HCT116 (cell line): ENCODE measurements at regions not wholly inside any gene's neighbourhood (a gene's known extent, or its start where the extent isn't known, plus 50 kb on each side); places are given as distances from the start of the nearest gene placed in this dataset.

Source experiments
- ATAC-seq: fragments of 200-7000 bp; cut with Tn5 transposase; 2 replicates; pipeline ENCODE4 v1.9.1; 2020; ENCODE audit warnings: mild to moderate bottlenecking, moderate library complexity
- BruUV-seq: library from RNA; stranded (reverse); fragments of 400-500 nt; replicated peaks from 2 replicates; lab custom pipeline; 2021; lab: Mats Ljungman, UMichigan
- CTCF ChIA-PET: fragments of 300-600 bp; sonication (Branson Sonifier 250); formaldehyde crosslinking; loops from one replicate; lab custom pipeline; 2021; ENCODE audit warnings: antibody characterized with exemption; lab: Charles Lee
- POLR2A ChIA-PET: fragments of 300-600, 350-600 bp; sonication (Branson Sonifier 250); formaldehyde crosslinking; loops from one replicate; lab custom pipeline; 2021; ENCODE audit warnings: antibody characterized with exemption; lab: Charles Lee
- RAD21 ChIA-PET, 2 experiments: fragments of 300-600 bp; sonication (Branson Sonifier 250); formaldehyde crosslinking; loops; one replicate each; lab custom pipeline; 2023; ENCODE audit warnings: low total read pairs in 2 of 2; ENCODE audit not compliant: uncharacterized antibody in 2 of 2, unreplicated experiment in 2 of 2, low non-redundant PET in 1 of 2; lab: Charles Lee
- DNase-seq: peaks from one replicate; pipeline ENCODE4 v3.0.0-alpha.2; 2010; ENCODE audit warnings: low read depth, low spot score
- H2AFZ ChIP-seq: fragments of 200-600 bp; shearing (Covaris generic), sonication (generic); 2 replicates; pipeline ENCODE4 v1.6.1; 2017; ENCODE audit warnings: low read depth, mixed run types, mixed read lengths, antibody characterized with exemption, low read length; ENCODE audit not compliant: poor library complexity, severe bottlenecking
- H3K27ac ChIP-seq: 2 replicates; pipeline ENCODE4 v1.5.1; 2012; ENCODE audit warnings: low read depth, low read length
- H3K27me3 ChIP-seq: fragments of 200-600 bp; sonication (generic); 2 replicates; pipeline ENCODE4 v1.6.1; 2016; ENCODE audit warnings: mixed run types, low read length, mixed read lengths; ENCODE audit not compliant: insufficient read depth
- H3K36me3 ChIP-seq, 2 experiments: fragments of 200-500 bp in 1 of 2; fragments of 200-600 bp in 1 of 2; sonication (Bioruptor generic) in 1 of 2; sonication (generic) in 1 of 2; 2 replicates each; pipeline versions ENCODE4 v1.5.1 to v1.6.1; 2014 to 2016; ENCODE audit warnings: low read length in 2 of 2, inconsistent platforms in 1 of 2, mixed read lengths in 1 of 2, mixed run types in 1 of 2; ENCODE audit not compliant: insufficient read depth in 2 of 2, control insufficient read depth in 1 of 2
- H3K4me1 ChIP-seq, 2 experiments: fragments of 200-600 bp in 1 of 2; sonication (generic) in 1 of 2; 2 replicates each; pipeline versions ENCODE4 v1.5.1 to v1.6.1; 2012 to 2017; ENCODE audit warnings: low read length in 2 of 2, inconsistent platforms in 1 of 2, mild to moderate bottlenecking in 1 of 2, mixed read lengths in 1 of 2, mixed run types in 1 of 2, moderate library complexity in 1 of 2; ENCODE audit not compliant: insufficient read depth in 2 of 2, control insufficient read depth in 1 of 2
- H3K4me2 ChIP-seq: fragments of 200-600 bp; sonication (generic); 2 replicates; pipeline ENCODE4 v1.6.1; 2017; ENCODE audit warnings: mixed run types, low read length, mixed read lengths
- H3K4me3 ChIP-seq, 2 experiments: fragments of 200-600 bp in 1 of 2; sonication (generic) in 1 of 2; replicated peaks in 1 of 2; 2 replicates each; pipeline ENCODE4 v1.5.1; 2011 to 2016; ENCODE audit warnings: low read length in 2 of 2, control low read depth in 1 of 2, low read depth in 1 of 2, mild to moderate bottlenecking in 1 of 2, mixed read lengths in 1 of 2, mixed run types in 1 of 2
- H3K79me2 ChIP-seq: fragments of 200-600 bp; sonication (generic); 2 replicates; pipeline ENCODE4 v1.6.1; 2017; ENCODE audit warnings: mild to moderate bottlenecking, mixed run types, low read length, moderate library complexity, mixed read lengths; ENCODE audit not compliant: insufficient read depth
- H3K9ac ChIP-seq: fragments of 200-600 bp; sonication (generic); 2 replicates; pipeline ENCODE4 v1.6.1; 2016; ENCODE audit warnings: low read length, mixed read lengths
- H3K9me2 ChIP-seq: fragments of 200-600 bp; sonication (generic), shearing (Covaris generic); 2 replicates; pipeline ENCODE4 v1.6.1; 2017; ENCODE audit warnings: mixed run types, mild to moderate bottlenecking, moderate library complexity; ENCODE audit not compliant: insufficient read depth
- H3K9me3 ChIP-seq, 2 experiments: fragments of 200-500 bp in 1 of 2; fragments of 200-600 bp in 1 of 2; sonication (Bioruptor generic) in 1 of 2; sonication (generic) in 1 of 2; 2 replicates each; pipeline ENCODE4 v1.6.1; 2014 to 2017; ENCODE audit warnings: low read length in 2 of 2, mixed read lengths in 2 of 2, inconsistent platforms in 1 of 2, low read depth in 1 of 2, mild to moderate bottlenecking in 1 of 2, mixed run types in 1 of 2, moderate library complexity in 1 of 2; ENCODE audit not compliant: control insufficient read depth in 1 of 2, insufficient read depth in 1 of 2
- H4K20me1 ChIP-seq: fragments of 200-600 bp; sonication (generic), shearing (Covaris generic); 2 replicates; pipeline ENCODE4 v1.6.1; 2017; ENCODE audit warnings: mixed run types, mild to moderate bottlenecking, moderate library complexity; ENCODE audit not compliant: insufficient read depth
- ATF3 ChIP-seq: IDR thresholded peaks from 2 replicates; pipeline ENCODE4 v1.6.1; 2012
- CEBPB ChIP-seq: IDR thresholded peaks from 2 replicates; pipeline ENCODE4 v1.6.1; 2012; ENCODE audit warnings: low read depth
- EGR1 ChIP-seq: IDR thresholded peaks from 2 replicates; pipeline ENCODE4 v1.6.1; 2012; ENCODE audit warnings: low read depth
- EZH2 ChIP-seq: fragments of 200-600 bp; sonication (generic); IDR thresholded peaks from 2 replicates; pipeline ENCODE4 v1.6.1; 2017; ENCODE audit warnings: antibody characterized with exemption, mixed run types
- EZH2phosphoT487 ChIP-seq: fragments of 200-600 bp; IDR thresholded peaks from 2 replicates; pipeline ENCODE4 v1.6.1; 2018; ENCODE audit warnings: antibody characterized with exemption, borderline replicate concordance
- FOSL1 ChIP-seq: IDR thresholded peaks from 2 replicates; pipeline ENCODE4 v1.6.1; 2012; ENCODE audit warnings: low read depth
- JUND ChIP-seq: IDR thresholded peaks from 2 replicates; pipeline ENCODE4 v1.6.1; 2012
- POLR2A ChIP-seq: IDR thresholded peaks from 2 replicates; pipeline ENCODE4 v1.7.0; 2011; ENCODE audit warnings: borderline replicate concordance; ENCODE audit not compliant: insufficient read depth, insufficient read length; ENCODE audit errors: extremely low read depth
- POLR2AphosphoS5 ChIP-seq: IDR thresholded peaks from 2 replicates; pipeline ENCODE4 v1.6.1; 2011; ENCODE audit warnings: mild to moderate bottlenecking, low read depth, low read length, moderate library complexity
- RAD21 ChIP-seq: IDR thresholded peaks from 2 replicates; pipeline ENCODE4 v1.6.1; 2012; ENCODE audit warnings: low read depth, mild to moderate bottlenecking
- REST ChIP-seq: IDR thresholded peaks from 2 replicates; pipeline ENCODE4 v1.6.1; 2012; ENCODE audit warnings: low read depth
- SRF ChIP-seq: IDR thresholded peaks from 2 replicates; pipeline ENCODE4 v1.6.1; 2012; ENCODE audit warnings: low read depth
- TCF7L2 ChIP-seq: IDR thresholded peaks from 2 replicates; pipeline ENCODE4 v1.7.0; 2011; ENCODE audit warnings: borderline replicate concordance, inconsistent platforms; ENCODE audit not compliant: insufficient read depth, insufficient read length; ENCODE audit errors: extremely low read depth
- ZBTB33 ChIP-seq: IDR thresholded peaks from 2 replicates; pipeline ENCODE4 v1.6.1; 2011; ENCODE audit warnings: mild to moderate bottlenecking, low read length, moderate library complexity; ENCODE audit not compliant: insufficient replicate concordance; ENCODE audit errors: extremely low read depth
- ZFX ChIP-seq: fragments of 450-650 bp; IDR thresholded peaks from 2 replicates; pipeline ENCODE4 v1.6.1; 2017
- ZNF274 ChIP-seq: fragments of 200-500 bp; sonication (Bioruptor generic); IDR thresholded peaks from 2 replicates; pipeline ENCODE4 v1.6.1; 2014; ENCODE audit warnings: mild to moderate bottlenecking, low read depth, low read length, inconsistent platforms
- intact Hi-C: fragments of 100-400 bp; cut with micrococcal nuclease; formaldehyde crosslinking; loops from 2 replicates; pipeline ENCODE4 v1.10.0; 2022
- TF ChIP-seq, protein P1 (sequence below): IDR thresholded peaks from 2 replicates; pipeline ENCODE4 v1.6.1; 2012

DNA sequence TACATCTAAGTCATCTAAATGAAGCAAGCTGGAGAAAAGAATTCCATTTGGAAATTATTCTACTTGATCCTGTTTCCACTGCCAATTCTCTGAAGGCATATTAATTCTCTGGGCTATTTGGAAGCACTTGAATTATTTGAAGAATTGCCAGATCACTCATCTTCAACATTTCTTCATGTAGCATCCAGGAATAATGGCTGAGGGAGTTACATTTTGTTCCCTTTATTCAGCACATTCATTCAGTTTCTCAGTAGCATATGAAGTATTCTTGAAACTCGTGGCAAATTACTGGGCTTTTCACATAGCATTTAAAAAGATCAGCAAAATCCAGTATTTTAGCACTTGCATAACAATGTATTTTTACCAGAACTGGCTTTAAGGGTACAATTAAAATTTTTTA is 127.1 kb upstream of the VIPR2 start (continued):
- TF ChIP-seq ZBTB33 (no peak), ZFX (no peak)

DNA sequence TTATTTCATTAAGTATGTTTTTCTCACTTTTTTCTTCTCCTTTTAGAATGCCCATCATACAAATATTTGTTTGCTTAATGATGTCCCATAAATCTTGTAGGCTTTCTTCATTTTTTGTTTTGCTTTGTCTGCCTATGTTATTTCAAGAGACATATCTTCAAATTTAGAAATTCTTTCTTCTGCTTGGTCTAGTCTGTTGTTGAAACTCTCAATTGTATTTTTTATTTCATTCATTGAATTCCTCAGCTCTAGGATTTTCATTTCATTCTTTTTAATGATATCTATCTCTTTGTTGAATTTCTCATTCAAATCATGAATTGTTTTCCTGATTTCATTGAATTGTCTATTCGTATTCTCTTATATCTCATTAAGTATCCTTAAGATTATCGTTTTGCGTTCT is 125.1 kb upstream of the VIPR2 start:
- Histone ChIP-seq H3K79me2 (no peaks in the 10 kb centered on the region), H3K4me2 (no peak overlapping the region), H3K36me3 (no peaks in the 10 kb centered on the region), H3K4me1 (no peaks in the 10 kb centered on the region), H3K27ac (no peak overlapping the region), H2AFZ (no peak overlapping the region), H3K27me3 (no peaks in the 10 kb centered on the region), H4K20me1 (no peaks in the 10 kb centered on the region), H3K4me3 (no peak overlapping the region), H3K9ac (no peak overlapping the region), H3K9me3 (peaks cover 0 to 8% of the 10 kb centered on the region in 2 experiments; a peak in 1 of 4 replicates), H3K9me2 (no peaks in the 10 kb centered on the region)
- DNase-seq, result no peak
- ChIA-PET CTCF (no interaction called here), RAD21 (no interaction called here), POLR2A (no interaction called here)
- no TSS peak for BruUV-seq
- TF ChIP-seq EZH2, result no peak
- no peak for TF ChIP-seq EZH2phosphoT487
- no peak for TF ChIP-seq FOSL1
- no peak for TF ChIP-seq TCF7L2
- TF ChIP-seq POLR2A, result no peak
- no peak for TF ChIP-seq CEBPB
- TF ChIP-seq JUND, result no peak
- TF ChIP-seq EGR1, result no peak
- TF ChIP-seq ZNF274, result no peak
- TF ChIP-seq RAD21, result no peak
- TF ChIP-seq REST, result no peak
- TF ChIP-seq ATF3, result no peak
- no peak for TF ChIP-seq SRF
- TF ChIP-seq, protein P1, sequence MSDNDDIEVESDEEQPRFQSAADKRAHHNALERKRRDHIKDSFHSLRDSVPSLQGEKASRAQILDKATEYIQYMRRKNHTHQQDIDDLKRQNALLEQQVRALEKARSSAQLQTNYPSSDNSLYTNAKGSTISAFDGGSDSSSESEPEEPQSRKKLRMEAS, result no peak
- TF ChIP-seq ZBTB33, result no peak
- TF ChIP-seq POLR2AphosphoS5, result no peak
- ATAC-seq, result no peak
- intact Hi-C loops, result no loop called here
